OCI-LY7 (cell line): ENCODE measurements at regions not wholly inside any gene's neighbourhood (a gene's known extent, or its start where the extent isn't known, plus 50 kb on each side); places are given as distances from the start of the nearest gene placed in this dataset.

Experiments used
- EZH2phosphoT487 ChIP-seq: fragments of 200-600 bp; sonication (generic); IDR thresholded peaks from 2 replicates; pipeline ENCODE4 v1.6.1; 2018; ENCODE audit warnings: low read depth, borderline replicate concordance, mild to moderate bottlenecking, mixed run types, antibody characterized with exemption, low read length, moderate library complexity, mixed read lengths
- TF ChIP-seq, protein P1 (sequence below): fragments of 200-600 bp; sonication (generic); conservative IDR thresholded peaks from 2 replicates; pipeline ENCODE4 v1.5.1; 2014; ENCODE audit warnings: mild to moderate bottlenecking, antibody characterized with exemption, low read length, moderate library complexity, mixed read lengths

- TF ChIP-seq, protein P1, sequence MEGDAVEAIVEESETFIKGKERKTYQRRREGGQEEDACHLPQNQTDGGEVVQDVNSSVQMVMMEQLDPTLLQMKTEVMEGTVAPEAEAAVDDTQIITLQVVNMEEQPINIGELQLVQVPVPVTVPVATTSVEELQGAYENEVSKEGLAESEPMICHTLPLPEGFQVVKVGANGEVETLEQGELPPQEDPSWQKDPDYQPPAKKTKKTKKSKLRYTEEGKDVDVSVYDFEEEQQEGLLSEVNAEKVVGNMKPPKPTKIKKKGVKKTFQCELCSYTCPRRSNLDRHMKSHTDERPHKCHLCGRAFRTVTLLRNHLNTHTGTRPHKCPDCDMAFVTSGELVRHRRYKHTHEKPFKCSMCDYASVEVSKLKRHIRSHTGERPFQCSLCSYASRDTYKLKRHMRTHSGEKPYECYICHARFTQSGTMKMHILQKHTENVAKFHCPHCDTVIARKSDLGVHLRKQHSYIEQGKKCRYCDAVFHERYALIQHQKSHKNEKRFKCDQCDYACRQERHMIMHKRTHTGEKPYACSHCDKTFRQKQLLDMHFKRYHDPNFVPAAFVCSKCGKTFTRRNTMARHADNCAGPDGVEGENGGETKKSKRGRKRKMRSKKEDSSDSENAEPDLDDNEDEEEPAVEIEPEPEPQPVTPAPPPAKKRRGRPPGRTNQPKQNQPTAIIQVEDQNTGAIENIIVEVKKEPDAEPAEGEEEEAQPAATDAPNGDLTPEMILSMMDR: no peak
- no peak for TF ChIP-seq EZH2phosphoT487
Observed at GRCh38 chr1:244164511-244164890, 113.4 kb downstream of the ZBTB18 start.
